ENCODE measurements at regions not wholly inside any gene's neighbourhood (a gene's known extent, or its start where the extent isn't known, plus 50 kb on each side); places are given as distances from the start of the nearest gene placed in this dataset.
A peak's percentile ranks its signal among the peaks of the same experiment; 100 is the strongest.
"Not testable (repeated sequence)": the region's sequence is repeated elsewhere in the genome, so short reads cannot be mapped to it uniquely, and the experiment has no call there.

DNA sequence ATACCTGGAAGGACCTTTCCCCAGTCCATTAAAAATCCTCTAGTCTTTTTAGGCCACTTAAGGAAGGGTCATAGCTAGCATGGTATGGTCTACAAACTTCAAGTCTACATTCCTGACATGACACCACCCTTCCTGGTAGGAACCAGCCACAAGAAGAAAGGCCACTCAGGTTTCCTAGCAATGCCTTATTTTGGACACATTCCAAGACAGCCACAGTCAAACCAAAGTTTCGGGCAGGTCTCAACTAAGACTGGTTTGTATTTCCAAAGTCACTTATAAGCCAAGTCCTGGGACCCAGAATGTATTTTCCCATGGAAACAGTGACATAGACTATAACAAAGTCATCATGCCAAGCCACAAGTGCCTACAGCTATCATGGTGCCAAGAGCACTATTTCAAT is 50.6 kb upstream of the SLC44A3 start:
- no peak overlapping the region for H3K4me3 ChIP-seq (ENCODE audit: low read depth, low read length)
- TF ChIP-seq MYC (IDR thresholded peaks at IDR 0.05; ENCODE audit: low read depth, low read length) (no peak), MAX (IDR thresholded peaks at IDR 0.05; ENCODE audit: low read depth, low read length) (no peak), POLR2A (IDR thresholded peaks at IDR 0.05; ENCODE audit: extremely low read depth, insufficient read length) (no peak), CTCF (IDR thresholded peaks at IDR 0.05; ENCODE audit: low read depth, low read length) (no peak)
- DNase-seq (ENCODE audit: low read depth) = no peak

DNA sequence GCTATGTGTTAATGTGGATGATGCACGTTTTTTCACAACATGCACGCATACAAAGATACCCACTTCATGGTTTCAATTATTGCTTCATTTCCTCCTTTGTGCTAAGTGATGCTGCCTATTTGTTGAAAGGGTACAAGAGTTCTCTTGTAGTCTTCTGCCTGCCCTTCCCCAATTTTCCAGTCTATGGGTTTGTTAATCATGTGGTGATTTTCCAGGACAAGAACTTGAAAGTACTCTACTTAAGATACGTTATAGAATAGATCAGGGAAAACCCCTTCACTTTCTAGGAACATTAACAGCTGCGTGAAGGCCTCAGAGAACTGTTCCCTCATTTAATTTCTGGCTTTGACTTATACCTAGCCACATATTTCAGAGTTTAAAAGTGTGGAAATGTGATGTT is 52.1 kb upstream of the SLC44A3 start:
- no peak overlapping the region for H3K4me3 ChIP-seq (ENCODE audit: low read depth, low read length)
- TF ChIP-seq MAX (IDR thresholded peaks at IDR 0.05; ENCODE audit: low read depth, low read length) = no peak
- no peak; the same call in 1 of the 2 replicates for TF ChIP-seq MYC (IDR thresholded peaks at IDR 0.05; ENCODE audit: low read depth, low read length)
- TF ChIP-seq CTCF (IDR thresholded peaks at IDR 0.05; ENCODE audit: low read depth, low read length) = no peak
- TF ChIP-seq POLR2A (IDR thresholded peaks at IDR 0.05; ENCODE audit: extremely low read depth, insufficient read length) = no peak
- DNase-seq (ENCODE audit: low read depth) = peak; percentile 58

DNA sequence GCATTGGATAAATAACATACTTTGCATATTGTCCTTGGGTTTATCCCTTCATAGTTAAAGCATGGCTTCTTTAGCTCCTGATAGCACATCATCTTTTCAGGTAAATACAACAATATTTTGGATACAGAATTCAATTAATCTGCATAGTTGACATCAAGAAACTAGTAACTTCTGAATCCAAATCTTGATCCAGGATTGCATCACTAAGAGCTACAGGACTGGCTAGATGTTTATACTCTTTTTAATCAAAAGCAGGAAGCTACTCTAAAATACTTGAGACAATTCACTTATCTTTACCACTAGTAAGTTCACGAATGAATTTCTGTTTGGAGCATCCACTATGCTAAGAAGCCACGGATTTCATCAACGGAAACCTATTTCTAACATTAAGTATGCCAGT is 54.2 kb upstream of the SLC44A3 start:
- TF ChIP-seq CTCF (IDR thresholded peaks at IDR 0.05; ENCODE audit: low read depth, low read length) = no peak
- no peak for TF ChIP-seq MAX (IDR thresholded peaks at IDR 0.05; ENCODE audit: low read depth, low read length)
- TF ChIP-seq POLR2A (IDR thresholded peaks at IDR 0.05; ENCODE audit: extremely low read depth, insufficient read length) = no peak
- TF ChIP-seq MYC (IDR thresholded peaks at IDR 0.05; ENCODE audit: low read depth, low read length) = no peak
- no peak for DNase-seq (ENCODE audit: low read depth)
- no peak overlapping the region for H3K4me3 ChIP-seq (ENCODE audit: low read depth, low read length)

GRCh38 chr1:94759188-94759587 is 61.0 kb upstream of the SLC44A3 start:
- no peak for TF ChIP-seq POLR2A (IDR thresholded peaks at IDR 0.05; ENCODE audit: extremely low read depth, insufficient read length)
- no peak for TF ChIP-seq MYC (IDR thresholded peaks at IDR 0.05; ENCODE audit: low read depth, low read length)
- TF ChIP-seq CTCF (IDR thresholded peaks at IDR 0.05; ENCODE audit: low read depth, low read length) = no peak
- TF ChIP-seq MAX (IDR thresholded peaks at IDR 0.05; ENCODE audit: low read depth, low read length) = no peak
- DNase-seq (ENCODE audit: low read depth) = no peak
- H3K4me3 ChIP-seq (ENCODE audit: low read depth, low read length) = no peak overlapping the region

GRCh38 chr1:94757931-94758330 is 62.2 kb upstream of the SLC44A3 start:
- TF ChIP-seq MYC (IDR thresholded peaks at IDR 0.05; ENCODE audit: low read depth, low read length) (no peak), MAX (IDR thresholded peaks at IDR 0.05; ENCODE audit: low read depth, low read length) (no peak), CTCF (IDR thresholded peaks at IDR 0.05; ENCODE audit: low read depth, low read length) (no peak), POLR2A (IDR thresholded peaks at IDR 0.05; ENCODE audit: extremely low read depth, insufficient read length) (no peak)
- no peak overlapping the region for H3K4me3 ChIP-seq (ENCODE audit: low read depth, low read length)
- DNase-seq (ENCODE audit: low read depth) = no peak

DNA sequence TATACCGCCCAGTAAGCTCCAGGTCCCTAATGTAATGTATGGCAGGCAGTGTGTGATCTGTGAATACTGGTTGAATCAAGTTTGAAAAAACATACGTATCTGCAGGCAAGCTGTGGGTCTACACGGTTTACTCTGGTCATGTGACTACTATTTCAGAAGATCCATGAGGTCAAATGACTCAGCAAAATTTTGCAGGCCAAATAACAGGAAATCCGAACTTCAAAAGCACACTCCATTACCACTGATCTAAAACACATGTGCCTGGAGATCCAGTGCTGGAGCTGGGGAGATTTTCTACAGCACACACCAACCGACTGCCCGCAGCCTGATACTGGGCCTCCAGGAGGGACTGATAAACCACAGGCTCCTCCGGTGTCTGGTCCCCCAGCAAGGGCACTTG is 64.5 kb upstream of the SLC44A3 start:
- no peak overlapping the region for H3K4me3 ChIP-seq (ENCODE audit: low read depth, low read length)
- TF ChIP-seq MYC (IDR thresholded peaks at IDR 0.05; ENCODE audit: low read depth, low read length) (peak; percentile 88), MAX (IDR thresholded peaks at IDR 0.05; ENCODE audit: low read depth, low read length) (peak; percentile 89), POLR2A (IDR thresholded peaks at IDR 0.05; ENCODE audit: extremely low read depth, insufficient read length) (no peak)
- peak; percentile 96 for DNase-seq (ENCODE audit: low read depth)

DNA sequence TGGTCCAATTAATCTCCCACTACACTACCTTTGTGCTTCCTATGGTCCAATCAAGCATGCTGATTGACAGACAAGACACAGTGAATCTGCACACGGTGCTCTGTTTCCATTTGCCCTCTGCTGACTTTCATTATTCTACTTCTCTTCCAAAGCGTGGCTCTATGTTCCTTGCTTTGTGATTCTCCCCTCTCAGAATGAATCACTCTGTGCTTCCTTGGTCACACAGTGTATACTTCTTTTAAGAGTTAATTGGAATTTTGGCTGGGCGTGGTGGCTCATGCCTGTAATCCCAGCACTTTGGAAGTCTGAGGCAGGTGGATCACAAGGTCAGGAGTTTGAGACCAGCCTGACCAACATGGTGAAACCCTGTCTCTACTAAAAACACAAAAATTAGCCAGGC is 65.1 kb upstream of the SLC44A3 start:
- DNase-seq (ENCODE audit: low read depth) = peak; percentile 33
- not testable (repeated sequence) for H3K4me3 ChIP-seq (ENCODE audit: low read depth, low read length)

All from NB4 (cell line).